ENCODE measurements at regions not wholly inside any gene's neighbourhood (a gene's known extent, or its start where the extent isn't known, plus 50 kb on each side); places are given as distances from the start of the nearest gene placed in this dataset.

DNA sequence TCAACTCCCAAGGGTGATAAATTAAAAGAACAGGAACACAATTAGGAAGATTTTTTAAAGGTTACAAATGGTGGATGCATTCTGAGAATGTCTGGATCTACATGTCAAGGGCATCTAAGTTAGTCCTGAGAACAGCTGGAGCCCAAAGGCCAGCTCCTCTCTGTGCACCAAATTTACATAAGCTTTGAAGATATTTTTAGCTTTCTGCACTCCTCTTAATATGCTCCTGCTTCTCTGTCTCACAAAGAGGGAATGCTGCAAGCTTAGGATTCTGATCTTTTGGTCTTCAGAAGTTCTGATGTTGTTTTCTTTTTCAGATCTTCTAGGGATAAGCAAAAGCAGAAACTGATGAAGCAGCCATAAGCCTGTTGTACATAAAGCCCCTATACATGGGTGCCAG is 309.8 kb upstream of the NCAM1 start:
- H3K79me2 ChIP-seq (ENCODE audit: insufficient read depth, low read length), result no peaks in the 10 kb centered on the region
- DNase-seq (ENCODE audit: insufficient read length, low spot score, missing footprints), result no peak
- no peak overlapping the region for H3K27ac ChIP-seq (ENCODE audit: low read depth, low read length)
- H3K4me2 ChIP-seq (ENCODE audit: insufficient read depth, low read length), result no peak overlapping the region
- H3K4me3 ChIP-seq (ENCODE audit: insufficient read depth, low read length), result no peak overlapping the region
- H4K20me1 ChIP-seq (ENCODE audit: insufficient read depth, low read length), result no peaks in the 10 kb centered on the region
- H3K36me3 ChIP-seq (ENCODE audit: insufficient read depth, low read length), result no peaks in the 10 kb centered on the region
- H3K4me1 ChIP-seq (ENCODE audit: insufficient read depth, low read length), result peaks cover 6% of the 10 kb centered on the region
- H2AFZ ChIP-seq (ENCODE audit: low read length), result no peak overlapping the region
- no peaks in the 10 kb centered on the region for H3K27me3 ChIP-seq (ENCODE audit: insufficient read depth, low read length)
- TF ChIP-seq, protein P1, sequence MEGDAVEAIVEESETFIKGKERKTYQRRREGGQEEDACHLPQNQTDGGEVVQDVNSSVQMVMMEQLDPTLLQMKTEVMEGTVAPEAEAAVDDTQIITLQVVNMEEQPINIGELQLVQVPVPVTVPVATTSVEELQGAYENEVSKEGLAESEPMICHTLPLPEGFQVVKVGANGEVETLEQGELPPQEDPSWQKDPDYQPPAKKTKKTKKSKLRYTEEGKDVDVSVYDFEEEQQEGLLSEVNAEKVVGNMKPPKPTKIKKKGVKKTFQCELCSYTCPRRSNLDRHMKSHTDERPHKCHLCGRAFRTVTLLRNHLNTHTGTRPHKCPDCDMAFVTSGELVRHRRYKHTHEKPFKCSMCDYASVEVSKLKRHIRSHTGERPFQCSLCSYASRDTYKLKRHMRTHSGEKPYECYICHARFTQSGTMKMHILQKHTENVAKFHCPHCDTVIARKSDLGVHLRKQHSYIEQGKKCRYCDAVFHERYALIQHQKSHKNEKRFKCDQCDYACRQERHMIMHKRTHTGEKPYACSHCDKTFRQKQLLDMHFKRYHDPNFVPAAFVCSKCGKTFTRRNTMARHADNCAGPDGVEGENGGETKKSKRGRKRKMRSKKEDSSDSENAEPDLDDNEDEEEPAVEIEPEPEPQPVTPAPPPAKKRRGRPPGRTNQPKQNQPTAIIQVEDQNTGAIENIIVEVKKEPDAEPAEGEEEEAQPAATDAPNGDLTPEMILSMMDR (IDR thresholded peaks at IDR 0.05; ENCODE audit: extremely low read depth, low read depth, low read length), result no peak
- no peaks in the 10 kb centered on the region for H3K9me3 ChIP-seq (ENCODE audit: low read depth, low read length)

DNA sequence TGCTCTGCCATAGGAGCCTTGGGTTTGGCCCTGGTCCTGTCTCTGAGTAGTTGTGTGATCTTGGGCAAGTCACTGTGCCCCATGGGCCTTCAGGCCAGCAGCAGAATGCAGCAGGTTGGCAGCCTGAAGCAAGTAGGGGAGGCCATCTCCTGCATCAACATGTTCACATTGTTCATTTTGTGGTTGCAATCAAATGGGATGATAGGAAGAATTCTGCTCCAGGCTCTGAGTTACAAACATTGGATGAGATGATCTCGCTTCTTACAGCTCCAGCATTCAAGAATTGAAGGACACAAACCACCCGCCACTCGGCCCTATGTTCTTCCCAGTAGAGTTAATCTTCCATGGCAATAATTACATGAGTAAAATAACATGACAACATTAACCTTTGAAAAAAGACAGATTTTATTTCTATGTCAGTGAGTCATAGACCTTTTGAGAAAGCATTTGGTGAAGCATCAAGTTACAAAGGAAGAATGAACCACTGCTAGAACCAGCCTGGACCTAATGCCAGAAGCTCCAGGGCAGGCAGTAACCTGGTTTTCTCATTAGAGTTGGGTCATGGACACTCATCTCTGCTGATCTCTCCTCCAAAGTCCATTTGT is 308.3 kb upstream of the NCAM1 start:
- H3K4me3 ChIP-seq (ENCODE audit: insufficient read depth, low read length), result no peak overlapping the region
- H3K4me2 ChIP-seq (ENCODE audit: insufficient read depth, low read length), result no peak overlapping the region
- H2AFZ ChIP-seq (ENCODE audit: low read length), result no peak overlapping the region
- TF ChIP-seq, protein P1 (IDR thresholded peaks at IDR 0.05; ENCODE audit: extremely low read depth, low read depth, low read length), result no peak
- no peaks in the 10 kb centered on the region for H3K36me3 ChIP-seq (ENCODE audit: insufficient read depth, low read length)
- no peaks in the 10 kb centered on the region for H3K27me3 ChIP-seq (ENCODE audit: insufficient read depth, low read length)
- no peaks in the 10 kb centered on the region for H3K9me3 ChIP-seq (ENCODE audit: low read depth, low read length)
- no peaks in the 10 kb centered on the region for H4K20me1 ChIP-seq (ENCODE audit: insufficient read depth, low read length)
- H3K4me1 ChIP-seq (ENCODE audit: insufficient read depth, low read length), result peaks cover 20% of the 10 kb centered on the region
- DNase-seq (ENCODE audit: insufficient read length, low spot score, missing footprints), result no peak
- H3K79me2 ChIP-seq (ENCODE audit: insufficient read depth, low read length), result no peaks in the 10 kb centered on the region
- H3K27ac ChIP-seq (ENCODE audit: low read depth, low read length), result no peak overlapping the region

DNA sequence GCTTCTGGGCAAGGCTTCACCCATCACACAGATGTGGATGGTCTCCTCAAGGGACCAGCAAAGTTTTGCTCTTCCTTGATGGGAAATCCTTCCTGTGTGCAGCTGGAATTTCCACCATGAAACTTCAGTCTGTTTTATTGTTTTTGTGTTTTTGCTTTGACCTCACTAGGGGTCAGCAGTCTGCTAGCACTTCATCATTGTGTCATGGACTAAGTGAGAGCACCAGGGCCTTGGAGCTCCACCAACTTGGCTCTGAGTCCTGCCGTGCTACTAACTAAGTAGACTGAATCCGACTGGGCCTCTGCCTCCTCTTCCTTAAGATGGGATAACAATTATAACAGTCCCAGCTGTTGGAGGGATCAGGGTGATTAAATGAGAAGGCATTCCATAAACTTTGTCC is 305.8 kb upstream of the NCAM1 start:
- H3K4me2 ChIP-seq (ENCODE audit: insufficient read depth, low read length), result no peak overlapping the region
- H3K4me3 ChIP-seq (ENCODE audit: insufficient read depth, low read length), result no peak overlapping the region
- H3K79me2 ChIP-seq (ENCODE audit: insufficient read depth, low read length), result no peaks in the 10 kb centered on the region
- H3K27me3 ChIP-seq (ENCODE audit: insufficient read depth, low read length), result no peaks in the 10 kb centered on the region
- no peaks in the 10 kb centered on the region for H4K20me1 ChIP-seq (ENCODE audit: insufficient read depth, low read length)
- H2AFZ ChIP-seq (ENCODE audit: low read length), result no peak overlapping the region
- TF ChIP-seq, protein P1 (IDR thresholded peaks at IDR 0.05; ENCODE audit: extremely low read depth, low read depth, low read length), result no peak
- H3K36me3 ChIP-seq (ENCODE audit: insufficient read depth, low read length), result no peaks in the 10 kb centered on the region
- H3K9me3 ChIP-seq (ENCODE audit: low read depth, low read length), result no peaks in the 10 kb centered on the region
- H3K4me1 ChIP-seq (ENCODE audit: insufficient read depth, low read length), result peaks cover 20% of the 10 kb centered on the region
- DNase-seq (ENCODE audit: insufficient read length, low spot score, missing footprints), result no peak
- no peak overlapping the region for H3K27ac ChIP-seq (ENCODE audit: low read depth, low read length)

DNA sequence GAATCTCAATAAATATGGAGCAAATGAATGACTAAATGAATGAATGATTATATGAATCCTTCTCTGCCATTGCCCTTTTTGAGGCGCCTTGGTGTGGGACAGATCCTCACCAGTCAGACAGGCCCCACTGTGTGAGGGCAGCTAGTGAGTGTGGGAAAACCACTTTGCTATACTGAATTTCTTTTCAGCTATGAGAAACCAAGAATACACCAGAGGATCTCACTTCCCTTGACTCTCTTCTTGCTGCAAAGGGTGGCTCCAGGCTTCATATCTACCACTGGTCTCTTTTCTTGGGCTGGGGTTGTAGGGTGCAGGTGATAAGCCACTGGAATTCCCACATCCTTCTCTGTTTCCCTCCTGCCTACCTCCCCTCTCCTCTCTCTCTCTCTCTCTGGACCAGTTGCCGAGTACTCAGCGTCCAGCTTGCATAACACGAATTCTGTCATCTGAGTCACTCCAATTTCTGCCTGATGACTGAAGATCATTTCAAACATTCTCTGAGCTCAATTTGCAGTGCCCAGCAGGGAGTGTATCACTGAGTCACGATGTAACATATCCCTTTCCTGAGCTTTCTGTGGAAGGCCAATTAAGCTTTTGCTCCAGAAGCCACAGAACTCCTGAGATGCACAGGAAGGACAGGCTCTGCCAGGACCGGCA is 304.3 kb upstream of the NCAM1 start:
- Histone ChIP-seq H3K9me3 (ENCODE audit: low read depth, low read length) (no peaks in the 10 kb centered on the region), H3K36me3 (ENCODE audit: insufficient read depth, low read length) (no peaks in the 10 kb centered on the region), H3K4me1 (ENCODE audit: insufficient read depth, low read length) (peaks cover 20% of the 10 kb centered on the region), H3K79me2 (ENCODE audit: insufficient read depth, low read length) (no peaks in the 10 kb centered on the region), H4K20me1 (ENCODE audit: insufficient read depth, low read length) (no peaks in the 10 kb centered on the region), H3K4me2 (ENCODE audit: insufficient read depth, low read length) (no peak overlapping the region), H2AFZ (ENCODE audit: low read length) (no peak overlapping the region), H3K27me3 (ENCODE audit: insufficient read depth, low read length) (no peaks in the 10 kb centered on the region), H3K27ac (ENCODE audit: low read depth, low read length) (no peak overlapping the region), H3K4me3 (ENCODE audit: insufficient read depth, low read length) (no peak overlapping the region)
- DNase-seq (ENCODE audit: insufficient read length, low spot score, missing footprints), result peak; percentile 73
- TF ChIP-seq, protein P1 (IDR thresholded peaks at IDR 0.05; ENCODE audit: extremely low read depth, low read depth, low read length), result no peak

All from osteoblast (primary cell).